ENCODE measurements at regions not wholly inside any gene's neighbourhood (a gene's known extent, or its start where the extent isn't known, plus 50 kb on each side); places are given as distances from the start of the nearest gene placed in this dataset.
"Not testable (repeated sequence)": the region's sequence is repeated elsewhere in the genome, so short reads cannot be mapped to it uniquely, and the experiment has no call there.

GRCh38 chr3:153268564-153269279 lies 106.7 kb downstream of the RAP2B start:
- no peak for DNase-seq (ENCODE audit: low read depth in 2 of 2)

DNA sequence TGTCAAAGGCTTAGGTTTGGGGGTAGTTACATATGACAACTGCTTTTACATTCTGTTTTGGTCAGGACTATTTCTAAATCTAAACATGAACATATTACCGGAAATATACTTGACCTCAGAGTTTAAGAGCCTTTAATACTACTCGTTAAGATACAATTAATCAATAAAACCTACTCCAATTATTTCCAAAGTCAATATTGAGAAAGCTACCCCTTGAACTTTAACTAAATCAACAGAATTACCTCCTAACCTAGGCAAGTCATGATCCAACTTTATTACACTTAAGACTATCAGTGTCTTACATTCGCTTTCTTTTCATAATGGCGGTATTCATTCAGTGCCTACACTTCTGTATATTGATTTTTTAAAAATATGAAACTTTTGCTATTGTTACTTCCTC lies 107.7 kb downstream of the RAP2B start:
- DNase-seq (ENCODE audit: low read depth in 2 of 2): no peak

DNA sequence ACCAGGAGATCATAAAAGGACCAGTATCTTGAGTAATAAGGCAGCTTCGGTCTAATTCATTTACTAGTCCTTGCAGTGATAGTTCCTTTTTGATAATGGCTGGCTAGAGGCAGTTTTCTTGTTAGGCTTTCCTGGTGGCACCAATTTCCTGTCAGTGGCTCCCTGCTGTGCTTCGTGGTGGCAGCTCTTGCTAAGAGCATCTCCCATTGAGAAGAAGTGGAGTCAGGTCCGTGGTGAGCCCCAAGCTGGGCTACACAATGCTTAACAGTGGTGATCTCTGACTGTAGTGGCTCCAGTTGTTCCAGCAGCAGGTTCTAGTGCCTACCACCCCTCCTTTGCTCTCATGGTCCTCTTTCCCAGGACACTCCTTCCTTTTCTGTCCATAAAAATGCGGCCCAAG lies 111.2 kb downstream of the RAP2B start:
- no peak for DNase-seq (ENCODE audit: low read depth in 2 of 2)

- DNase-seq (ENCODE audit: low read depth in 2 of 2): no peak
These were observed 111.9 kb downstream of the RAP2B start for GRCh38 chr3:153273767-153274435.

GRCh38 chr3:153274561-153274960 lies 112.5 kb downstream of the RAP2B start:
- DNase-seq (ENCODE audit: low read depth in 2 of 2): no peak

- DNase-seq (ENCODE audit: low read depth in 2 of 2): no peak
These were observed 113.5 kb downstream of the RAP2B start for GRCh38 chr3:153275514-153275913.

DNA sequence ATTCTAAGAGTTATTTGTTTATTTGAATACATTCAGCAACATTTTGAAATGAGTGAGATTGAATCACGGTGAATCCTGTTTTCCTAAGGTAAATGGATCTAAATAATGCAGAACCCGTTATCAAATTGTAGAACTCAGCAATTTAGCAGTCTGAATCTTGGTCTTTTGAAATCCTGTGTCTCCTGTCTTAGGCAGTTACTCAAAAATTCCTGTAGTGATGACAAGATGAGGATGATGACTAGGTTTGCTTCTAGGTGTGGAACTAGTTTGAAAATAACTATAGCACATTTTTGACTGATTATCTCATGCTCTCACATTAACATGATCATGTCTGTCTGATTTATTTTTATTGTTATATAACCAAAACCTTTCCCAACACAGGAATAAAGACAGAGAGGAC lies 115.0 kb downstream of the RAP2B start:
- DNase-seq (ENCODE audit: low read depth in 2 of 2): no peak

DNA sequence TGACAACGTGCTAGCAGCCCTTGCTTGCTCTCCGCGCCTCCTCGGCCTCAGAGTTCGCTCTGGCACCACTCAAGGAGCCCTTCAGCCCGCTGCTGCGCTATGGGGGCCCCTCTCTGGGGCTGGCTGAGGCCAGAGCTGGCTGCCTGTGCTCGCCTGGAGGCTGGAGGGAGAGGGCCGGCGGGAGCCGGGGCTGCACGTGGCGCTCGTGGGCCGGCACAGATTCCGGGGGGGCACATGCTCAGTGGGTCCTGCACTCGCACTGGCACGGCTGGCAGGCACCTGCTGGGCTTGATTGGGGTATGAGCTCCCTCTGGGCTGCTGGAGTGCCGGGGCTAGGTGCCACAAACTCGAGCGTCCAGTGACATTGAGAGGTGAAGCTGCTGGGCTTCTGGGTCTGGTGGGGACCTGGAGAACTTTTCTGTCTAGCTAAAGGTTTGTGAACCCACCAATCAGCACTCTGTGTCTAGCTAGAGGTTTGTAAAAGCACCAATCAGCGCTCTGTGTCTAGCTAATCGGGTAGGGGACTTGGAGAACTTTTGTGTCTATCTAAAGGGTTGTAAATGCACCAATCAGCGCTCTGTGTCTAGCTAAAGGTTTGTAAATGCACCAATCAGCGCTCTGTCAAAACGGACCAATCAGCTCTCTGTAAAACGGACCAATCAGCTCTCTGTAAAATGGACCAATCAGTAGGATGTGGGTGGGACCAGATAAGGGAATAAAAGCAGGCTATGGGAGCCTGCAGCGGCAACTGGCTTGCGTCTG lies 119.4 kb downstream of the RAP2B start:
- DNase-seq (ENCODE audit: low read depth in 2 of 2): not testable (repeated sequence)

DNA sequence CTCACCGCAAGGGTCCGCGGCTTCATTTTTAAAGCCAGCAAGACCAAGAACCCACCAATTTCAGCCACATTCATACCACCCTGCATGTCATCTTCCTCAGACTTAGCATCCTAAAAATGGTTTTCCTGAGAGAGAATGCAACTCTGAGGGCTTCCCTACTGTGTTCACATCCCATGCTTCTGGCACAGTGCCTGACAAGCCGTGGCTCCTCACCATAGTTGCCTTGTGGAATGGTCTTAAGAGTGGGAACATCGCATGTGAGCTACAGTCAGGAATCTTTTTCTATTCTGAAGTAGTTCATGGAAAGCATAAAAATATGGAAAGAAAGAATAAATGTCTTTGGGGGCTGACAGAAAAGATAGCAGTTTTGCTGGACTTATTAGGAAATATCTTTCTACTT lies 120.3 kb downstream of the RAP2B start:
- no peak for DNase-seq (ENCODE audit: low read depth in 2 of 2)

GRCh38 chr3:153284282-153284938 lies 122.4 kb downstream of the RAP2B start:
- DNase-seq (ENCODE audit: low read depth in 2 of 2): no peak

DNA sequence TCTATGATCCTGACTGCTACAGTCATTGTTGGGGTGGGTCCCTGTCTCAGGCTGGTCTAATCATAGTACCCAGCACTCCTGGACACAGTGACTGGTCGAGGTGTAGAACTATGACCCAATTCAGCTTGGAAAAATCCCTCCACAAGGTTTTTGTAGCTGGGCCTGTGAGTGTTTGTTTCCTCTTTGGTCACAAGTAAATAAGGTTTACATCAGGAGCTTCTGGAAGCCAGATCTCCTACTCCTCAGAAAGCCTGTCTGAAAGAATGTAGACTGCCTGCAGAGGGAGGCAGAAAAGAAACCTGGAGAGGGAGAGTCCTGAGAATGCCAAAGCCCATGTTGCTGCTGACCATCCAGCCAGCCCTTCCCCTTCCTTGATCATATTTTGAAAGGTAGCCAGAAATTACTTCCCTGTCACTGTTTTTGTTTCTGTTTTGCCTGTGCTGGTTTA lies 123.2 kb downstream of the RAP2B start:
- DNase-seq (ENCODE audit: low read depth in 2 of 2): no peak

- DNase-seq (ENCODE audit: low read depth in 2 of 2): no peak
These were observed 124.0 kb downstream of the RAP2B start for GRCh38 chr3:153285982-153286381.

DNA sequence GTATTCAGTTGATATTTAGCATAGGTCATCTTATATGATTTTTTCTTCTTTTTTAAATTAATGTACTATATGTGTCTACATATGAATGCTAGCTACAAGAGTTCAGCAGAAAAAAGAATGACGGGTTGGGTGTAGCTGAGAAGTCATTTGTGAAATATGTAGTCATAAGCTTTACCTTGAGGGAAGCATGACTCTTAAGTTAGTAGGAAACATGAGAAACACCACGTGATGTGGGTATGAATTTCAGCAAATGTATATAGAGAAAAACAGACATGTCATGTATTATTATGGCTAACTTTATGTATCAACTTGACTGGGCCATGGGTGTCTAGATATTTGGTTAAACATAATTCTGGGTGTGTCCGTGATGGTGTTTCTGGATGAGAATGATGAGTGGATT lies 125.0 kb downstream of the RAP2B start:
- DNase-seq (ENCODE audit: low read depth in 2 of 2): no peak

GRCh38 chr3:153289334-153289808 lies 127.3 kb downstream of the RAP2B start:
- DNase-seq (ENCODE audit: low read depth in 2 of 2): no peak

DNA sequence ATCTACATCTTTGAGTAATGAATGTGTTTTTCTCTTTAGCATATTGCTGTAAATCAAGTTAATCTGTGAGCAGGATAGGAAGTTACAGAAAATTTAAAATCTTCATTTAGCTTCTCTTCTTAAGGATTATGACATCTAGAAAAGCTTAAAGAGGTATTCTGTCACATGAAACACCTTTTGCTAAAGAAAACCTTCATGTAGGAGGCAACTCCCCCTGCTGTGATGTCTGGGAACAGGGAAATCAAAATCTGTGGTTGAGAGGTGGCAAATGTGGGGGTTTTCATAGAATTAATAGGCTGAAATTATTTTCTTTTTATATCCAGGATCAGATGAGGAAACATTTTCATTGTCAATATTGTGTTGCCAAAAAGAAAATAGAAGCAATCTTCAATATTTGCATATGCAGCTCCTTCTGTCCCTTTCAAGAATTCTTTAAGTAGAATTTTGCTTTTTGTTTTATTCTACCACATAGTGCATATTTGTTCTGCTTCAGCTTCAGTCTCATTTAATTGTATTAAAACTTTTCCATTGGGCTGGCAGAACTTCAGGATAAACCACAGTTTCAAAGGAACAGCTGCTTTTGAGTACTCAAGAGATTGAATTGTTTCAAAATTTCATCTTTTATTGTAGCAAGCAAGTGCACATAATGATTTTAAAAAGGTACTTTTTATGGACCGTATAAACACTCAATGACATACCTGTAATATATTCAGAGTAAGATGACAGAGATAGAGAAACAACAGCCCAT lies 128.4 kb downstream of the RAP2B start:
- no peak for DNase-seq (ENCODE audit: low read depth in 2 of 2)

DNA sequence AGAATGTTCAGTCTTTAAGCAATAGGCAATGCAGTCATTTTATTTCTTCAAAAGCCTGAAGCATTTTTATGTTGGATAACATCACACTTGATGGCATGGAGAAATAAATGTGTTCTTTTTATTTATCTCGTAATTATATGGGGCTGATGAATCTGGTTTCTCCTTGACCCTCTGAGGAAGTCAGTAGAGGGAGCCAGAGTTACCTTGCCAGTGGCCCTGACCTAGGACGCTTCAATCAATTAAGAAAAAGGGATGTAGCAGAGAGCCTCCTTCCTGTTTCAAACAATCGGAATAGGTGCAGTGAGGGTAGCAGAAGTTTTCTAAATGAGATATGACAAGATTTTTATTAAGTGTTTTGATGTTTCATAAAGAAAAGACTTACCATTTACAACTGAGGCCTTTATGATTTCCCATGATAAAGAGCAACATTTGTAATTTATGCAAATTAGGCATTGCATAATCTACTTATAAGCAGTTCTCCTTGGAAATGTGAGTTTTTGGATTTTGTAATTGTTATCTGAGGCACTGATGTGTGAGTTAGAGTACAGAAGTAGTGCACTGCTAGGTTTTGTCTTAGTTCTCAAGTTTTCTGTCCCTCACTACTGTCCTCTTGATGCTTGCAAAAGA lies 129.1 kb downstream of the RAP2B start:
- DNase-seq (ENCODE audit: low read depth in 2 of 2): no peak

DNA sequence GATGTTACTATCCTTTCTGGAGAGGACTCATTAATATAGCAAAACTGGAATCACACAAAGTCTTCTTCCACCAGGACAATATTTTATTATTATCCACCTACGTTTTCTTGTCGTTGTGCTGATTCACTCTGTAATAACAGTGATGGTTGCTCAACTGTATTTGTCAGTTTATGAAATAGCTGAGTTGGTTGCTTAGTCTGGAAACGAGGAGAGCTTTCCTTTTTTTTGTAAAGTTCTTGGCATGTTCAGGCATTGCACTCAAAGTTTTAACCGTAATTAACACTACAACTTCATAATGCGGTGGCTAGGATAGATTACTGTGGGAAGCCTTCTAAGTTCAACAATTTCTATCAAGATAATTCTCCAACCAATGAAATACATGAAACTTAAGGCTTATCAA lies 131.2 kb downstream of the RAP2B start:
- DNase-seq (ENCODE audit: low read depth in 2 of 2): no peak

DNA sequence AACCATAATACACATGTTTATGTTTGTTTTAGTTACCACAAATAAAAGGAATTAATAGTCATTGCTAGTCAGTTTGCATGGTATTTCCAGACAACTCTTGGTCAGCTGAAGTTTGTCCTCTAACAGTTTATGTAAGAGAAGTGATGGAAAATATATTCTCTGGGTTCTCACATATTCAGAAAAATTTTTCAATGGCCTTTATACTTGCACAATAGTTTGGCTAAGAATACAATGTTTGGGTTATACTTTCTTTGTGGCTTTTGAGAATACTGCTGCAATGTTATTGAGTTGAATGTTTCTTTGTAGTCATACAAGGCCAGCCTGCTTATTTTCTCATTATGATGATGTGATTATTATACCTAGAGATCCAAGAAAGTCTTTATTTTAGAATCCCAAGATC lies 133.9 kb downstream of the RAP2B start:
- DNase-seq (ENCODE audit: low read depth in 2 of 2): no peak

DNA sequence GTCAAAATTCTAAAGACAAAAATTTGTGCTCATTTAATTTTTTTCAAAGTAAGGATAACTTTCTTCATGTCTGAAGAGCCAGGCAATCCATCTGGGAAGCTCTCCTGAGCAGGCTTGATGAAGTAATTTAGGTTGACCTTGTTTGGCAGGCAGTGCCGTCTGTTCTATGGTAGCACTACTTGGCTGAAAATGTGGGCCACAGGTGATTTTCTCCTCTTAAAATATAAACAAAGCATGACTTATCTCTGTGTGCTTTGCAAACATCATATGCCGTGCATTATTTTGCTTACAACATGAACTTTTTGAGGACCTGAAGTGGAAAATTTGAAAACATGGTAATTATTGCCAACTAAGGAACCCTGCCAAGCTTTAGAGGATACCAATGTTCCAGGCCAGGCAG lies 143.2 kb downstream of the RAP2B start:
- DNase-seq (ENCODE audit: low read depth in 2 of 2): no peak

- DNase-seq (ENCODE audit: low read depth in 2 of 2): no peak
These were observed 149.5 kb downstream of the RAP2B start for GRCh38 chr3:153311541-153311940.

Data from stimulated activated CD8-positive, alpha-beta memory T cell treated with anti-CD3 and anti-CD28 coated beads, Interleukin-7, amount 100 ng/mL, for 1 hour (primary cell).